ENCODE measurements at regions not wholly inside any gene's neighbourhood (a gene's known extent, or its start where the extent isn't known, plus 50 kb on each side); places are given as distances from the start of the nearest gene placed in this dataset.

- Histone ChIP-seq H3K4me1 (ENCODE audit: insufficient read depth, low read length) (no peaks in the 10 kb centered on the region), H3K9ac (ENCODE audit: low read depth, low read length) (no peak overlapping the region), H3K36me3 (ENCODE audit: insufficient read depth, low read length) (no peaks in the 10 kb centered on the region), H3K4me3 (ENCODE audit: low read length) (no peak overlapping the region), H3K27me3 (ENCODE audit: insufficient read depth, low read length) (no peaks in the 10 kb centered on the region), H3K9me3 (ENCODE audit: insufficient read depth, low read depth, low read length) (no peaks in the 10 kb centered on the region), H3K27ac (ENCODE audit: low read depth, low read length) (no peak overlapping the region)
- WGBS = 97% methylated on average over 12 of the region's 12 CpGs
Measured at GRCh38 chr3:55370272-55370671, 116.8 kb downstream of the WNT5A start.

DNA sequence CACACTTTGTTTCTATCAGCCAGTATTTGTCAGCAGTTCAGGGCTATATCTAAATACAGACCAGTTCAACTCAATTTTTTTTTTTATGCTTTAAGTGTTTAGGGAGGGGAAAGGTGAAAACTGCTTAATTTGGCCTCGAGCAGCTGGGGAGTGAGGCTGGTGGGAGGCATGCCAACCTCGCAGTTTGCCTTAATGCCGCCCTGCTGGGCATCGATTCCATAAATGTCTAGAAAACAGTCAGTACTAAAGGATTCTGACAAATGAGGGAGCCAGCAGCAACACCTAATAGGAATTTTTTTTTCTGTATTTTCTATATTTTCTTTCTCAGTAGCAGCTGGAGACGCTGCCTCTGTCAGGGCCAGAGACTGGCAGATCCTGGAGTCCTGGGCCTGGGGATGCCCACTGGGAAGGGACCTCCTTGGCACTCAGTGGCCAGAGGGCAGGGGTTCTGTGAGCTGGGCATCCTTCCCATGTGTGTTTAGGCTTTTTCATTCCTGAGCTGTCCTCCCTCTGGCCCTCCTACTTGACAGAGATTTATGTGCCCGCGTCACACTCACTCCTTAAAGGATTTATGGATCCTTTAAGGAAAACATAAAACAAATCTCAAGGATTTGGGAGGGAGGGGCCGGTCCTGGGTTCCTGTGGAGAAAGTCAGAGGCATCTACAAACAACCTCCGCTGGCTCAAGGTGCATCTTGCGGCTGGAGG is 117.8 kb downstream of the WNT5A start:
- Histone ChIP-seq H3K4me1 (ENCODE audit: insufficient read depth, low read length) (no peaks in the 10 kb centered on the region), H3K9ac (ENCODE audit: low read depth, low read length) (no peak overlapping the region), H3K4me3 (ENCODE audit: low read length) (no peak overlapping the region), H3K27ac (ENCODE audit: low read depth, low read length) (no peak overlapping the region), H3K27me3 (ENCODE audit: insufficient read depth, low read length) (no peaks in the 10 kb centered on the region), H3K36me3 (ENCODE audit: insufficient read depth, low read length) (no peaks in the 10 kb centered on the region), H3K9me3 (ENCODE audit: insufficient read depth, low read depth, low read length) (no peaks in the 10 kb centered on the region)
- 91% methylated on average over 10 of the region's 10 CpGs for WGBS

DNA sequence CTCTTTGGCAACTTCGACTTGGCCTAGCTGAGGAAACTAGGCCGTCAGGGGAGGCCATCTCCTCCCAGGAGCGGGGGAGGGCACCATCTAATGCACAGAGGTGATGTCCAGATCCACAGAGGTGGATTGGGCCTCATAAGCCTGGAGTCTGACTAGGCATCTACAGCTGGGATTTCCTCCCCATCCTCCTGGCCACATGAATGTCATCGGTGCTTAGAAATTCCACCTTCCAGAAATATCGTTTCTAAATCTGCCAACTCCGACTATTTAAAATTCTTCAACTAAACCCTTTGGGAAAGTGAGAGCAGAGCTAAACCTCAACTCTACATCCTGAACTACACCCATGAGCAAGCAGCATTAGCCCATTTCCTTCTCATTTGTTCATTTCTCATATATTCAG is 118.7 kb downstream of the WNT5A start:
- H3K4me1 ChIP-seq (ENCODE audit: insufficient read depth, low read length) = no peaks in the 10 kb centered on the region
- WGBS = 94% methylated on average over 6 of the region's 6 CpGs
- H3K9ac ChIP-seq (ENCODE audit: low read depth, low read length) = no peak overlapping the region
- H3K4me3 ChIP-seq (ENCODE audit: low read length) = no peak overlapping the region
- no peak overlapping the region for H3K27ac ChIP-seq (ENCODE audit: low read depth, low read length)
- H3K36me3 ChIP-seq (ENCODE audit: insufficient read depth, low read length) = no peaks in the 10 kb centered on the region
- no peaks in the 10 kb centered on the region for H3K9me3 ChIP-seq (ENCODE audit: insufficient read depth, low read depth, low read length)
- no peaks in the 10 kb centered on the region for H3K27me3 ChIP-seq (ENCODE audit: insufficient read depth, low read length)

- Histone ChIP-seq H3K36me3 (ENCODE audit: insufficient read depth, low read length) (no peaks in the 10 kb centered on the region), H3K4me3 (ENCODE audit: low read length) (no peak overlapping the region), H3K4me1 (ENCODE audit: insufficient read depth, low read length) (no peaks in the 10 kb centered on the region), H3K27me3 (ENCODE audit: insufficient read depth, low read length) (no peaks in the 10 kb centered on the region), H3K27ac (ENCODE audit: low read depth, low read length) (no peak overlapping the region), H3K9ac (ENCODE audit: low read depth, low read length) (no peak overlapping the region), H3K9me3 (ENCODE audit: insufficient read depth, low read depth, low read length) (no peaks in the 10 kb centered on the region)
- 89% methylated on average over 2 of the region's 2 CpGs for WGBS
Measured at GRCh38 chr3:55367384-55367783, 119.7 kb downstream of the WNT5A start.

DNA sequence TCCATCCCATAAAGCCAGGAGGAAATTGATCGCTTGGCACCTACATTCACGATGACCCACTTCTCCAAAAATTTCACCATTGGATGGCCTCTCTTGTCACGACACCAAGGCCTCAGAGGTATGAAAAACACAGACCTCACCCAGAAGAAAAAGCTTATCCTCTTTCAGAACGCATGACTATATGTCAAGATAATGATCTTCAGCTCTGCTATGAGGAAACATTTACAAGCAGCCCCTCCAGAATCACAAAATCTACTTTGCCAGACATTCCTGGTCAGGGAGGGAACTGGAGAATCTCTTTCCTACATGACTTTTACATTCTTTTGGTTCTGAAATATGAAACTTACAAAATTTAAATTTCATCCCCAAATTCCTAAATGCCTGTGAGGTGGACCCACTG is 122.7 kb downstream of the WNT5A start:
- Histone ChIP-seq H3K4me1 (ENCODE audit: insufficient read depth, low read length) (no peaks in the 10 kb centered on the region), H3K27ac (ENCODE audit: low read depth, low read length) (no peak overlapping the region), H3K9ac (ENCODE audit: low read depth, low read length) (no peak overlapping the region), H3K4me3 (ENCODE audit: low read length) (no peak overlapping the region), H3K27me3 (ENCODE audit: insufficient read depth, low read length) (no peaks in the 10 kb centered on the region), H3K9me3 (ENCODE audit: insufficient read depth, low read depth, low read length) (no peaks in the 10 kb centered on the region), H3K36me3 (ENCODE audit: insufficient read depth, low read length) (no peaks in the 10 kb centered on the region)
- WGBS = 90% methylated on average over 4 of the region's 4 CpGs

DNA sequence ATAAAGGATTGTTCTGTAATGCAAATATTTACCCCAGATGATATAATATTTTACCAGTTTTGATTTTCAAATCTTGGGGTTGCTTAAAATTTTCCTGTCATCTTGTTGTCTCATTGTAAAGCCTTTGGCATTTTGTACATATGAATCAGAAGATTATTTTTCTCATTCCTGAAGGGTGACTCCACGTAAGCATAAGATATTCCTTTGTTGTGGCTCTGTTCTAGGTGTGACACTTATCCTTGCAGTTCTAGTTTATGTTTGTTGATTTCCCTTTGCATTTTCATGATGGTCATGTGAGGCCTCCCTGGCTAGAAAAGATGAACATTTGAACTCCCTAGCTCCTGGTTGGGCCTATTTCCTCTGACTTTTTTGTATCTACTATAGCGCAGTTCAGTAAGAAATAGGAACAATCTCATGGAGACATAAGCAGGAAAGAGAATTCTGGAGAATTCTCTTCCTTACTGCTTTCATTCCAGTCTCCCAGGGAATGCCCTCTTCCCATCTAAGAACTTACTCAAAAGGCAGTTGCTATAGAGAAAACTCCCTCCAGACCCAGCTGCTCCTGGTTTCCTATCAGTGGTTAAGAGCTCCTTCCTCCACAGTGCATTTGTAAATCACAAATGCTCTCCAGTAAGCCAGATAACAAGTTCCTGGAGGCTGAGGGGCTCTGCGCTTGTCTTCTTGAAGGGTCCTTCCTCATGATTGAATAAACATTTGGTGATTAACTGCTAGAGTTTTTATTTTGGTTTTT is 124.7 kb downstream of the WNT5A start:
- Histone ChIP-seq H3K36me3 (ENCODE audit: insufficient read depth, low read length) (no peaks in the 10 kb centered on the region), H3K9me3 (ENCODE audit: insufficient read depth, low read depth, low read length) (no peaks in the 10 kb centered on the region), H3K27ac (ENCODE audit: low read depth, low read length) (no peak overlapping the region), H3K4me1 (ENCODE audit: insufficient read depth, low read length) (no peaks in the 10 kb centered on the region), H3K4me3 (ENCODE audit: low read length) (no peak overlapping the region), H3K9ac (ENCODE audit: low read depth, low read length) (no peak overlapping the region), H3K27me3 (ENCODE audit: insufficient read depth, low read length) (no peaks in the 10 kb centered on the region)
- WGBS = 93% methylated on average over 3 of the region's 3 CpGs

DNA sequence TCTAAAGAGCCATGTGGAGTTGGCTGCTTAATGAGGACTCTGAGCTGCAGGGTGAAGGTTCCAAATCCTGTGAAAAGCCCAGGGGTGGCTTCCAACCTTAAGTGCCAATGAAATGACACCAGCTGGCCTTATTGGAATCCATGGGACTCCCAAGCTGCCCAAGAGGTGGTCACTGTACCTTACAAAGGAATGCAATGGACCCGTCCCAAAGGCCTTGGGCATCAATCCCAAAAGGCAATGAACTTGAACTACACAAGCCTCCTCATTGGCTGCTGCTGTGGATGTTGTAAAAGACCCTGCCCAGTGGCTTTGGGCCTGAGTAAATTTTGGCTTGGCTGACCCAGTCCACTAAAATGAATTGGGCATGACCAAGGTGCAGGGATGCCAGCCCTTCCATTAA is 129.3 kb downstream of the WNT5A start:
- WGBS = 82% methylated on average over 1 of the region's 1 CpG

DNA sequence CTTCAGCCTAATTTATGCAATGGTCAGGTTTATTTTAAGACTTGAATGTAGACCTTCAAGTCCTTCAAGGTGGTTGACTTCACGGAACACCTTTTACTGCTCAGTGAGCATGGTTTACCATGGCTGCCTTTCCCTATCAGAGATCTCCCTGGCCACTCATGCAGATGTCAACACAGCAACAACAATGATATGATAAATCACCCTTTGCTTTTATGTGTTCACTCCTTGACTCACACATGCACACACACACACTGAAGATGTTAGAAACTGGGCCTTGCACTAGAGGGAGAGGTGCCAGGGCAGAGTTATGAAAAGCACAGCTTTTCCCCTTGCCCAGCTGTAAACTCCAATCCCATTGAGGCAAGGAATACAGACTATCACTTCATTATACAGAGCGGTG is 134.4 kb downstream of the WNT5A start:
- 96% methylated on average over 2 of the region's 2 CpGs for WGBS
- H3K4me1 ChIP-seq (ENCODE audit: insufficient read depth, low read length) = no peaks in the 10 kb centered on the region
- H3K4me3 ChIP-seq (ENCODE audit: low read length) = no peak overlapping the region
- H3K9me3 ChIP-seq (ENCODE audit: insufficient read depth, low read depth, low read length) = no peaks in the 10 kb centered on the region
- H3K9ac ChIP-seq (ENCODE audit: low read depth, low read length) = no peak overlapping the region
- H3K27ac ChIP-seq (ENCODE audit: low read depth, low read length) = no peak overlapping the region
- H3K27me3 ChIP-seq (ENCODE audit: insufficient read depth, low read length) = no peaks in the 10 kb centered on the region
- H3K36me3 ChIP-seq (ENCODE audit: insufficient read depth, low read length) = no peaks in the 10 kb centered on the region

More for the DNA sequence above, 129.3 kb downstream of the WNT5A start:
- Histone ChIP-seq H3K4me1 (ENCODE audit: insufficient read depth, low read length) (no peaks in the 10 kb centered on the region), H3K4me3 (ENCODE audit: low read length) (no peak overlapping the region), H3K9ac (ENCODE audit: low read depth, low read length) (no peak overlapping the region), H3K27me3 (ENCODE audit: insufficient read depth, low read length) (no peaks in the 10 kb centered on the region), H3K27ac (ENCODE audit: low read depth, low read length) (no peak overlapping the region), H3K9me3 (ENCODE audit: insufficient read depth, low read depth, low read length) (no peaks in the 10 kb centered on the region), H3K36me3 (ENCODE audit: insufficient read depth, low read length) (no peaks in the 10 kb centered on the region)

DNA sequence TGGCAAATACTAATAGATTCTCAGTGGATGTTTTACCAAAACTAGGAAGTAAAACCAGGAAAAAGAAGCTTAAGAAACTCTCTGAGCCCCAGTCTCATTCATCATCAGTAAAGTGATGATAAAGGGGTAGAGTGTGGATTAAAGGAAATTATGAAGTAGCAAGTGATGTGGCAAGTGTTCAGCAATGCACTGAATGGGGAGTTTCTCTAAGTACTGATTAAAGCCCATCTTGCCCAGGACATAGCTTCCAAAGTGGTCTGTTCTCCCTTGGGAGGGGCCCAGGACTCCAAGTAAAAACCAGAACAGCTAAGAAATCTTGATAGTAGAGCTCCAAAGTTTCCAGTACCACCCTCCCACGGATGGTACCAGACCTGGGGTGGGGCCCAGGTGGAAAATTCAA is 137.3 kb downstream of the WNT5A start:
- H3K9ac ChIP-seq (ENCODE audit: low read depth, low read length) = no peak overlapping the region
- no peak overlapping the region for H3K4me3 ChIP-seq (ENCODE audit: low read length)
- H3K27me3 ChIP-seq (ENCODE audit: insufficient read depth, low read length) = no peaks in the 10 kb centered on the region
- no peak overlapping the region for H3K27ac ChIP-seq (ENCODE audit: low read depth, low read length)
- no peaks in the 10 kb centered on the region for H3K36me3 ChIP-seq (ENCODE audit: insufficient read depth, low read length)
- H3K4me1 ChIP-seq (ENCODE audit: insufficient read depth, low read length) = no peaks in the 10 kb centered on the region
- H3K9me3 ChIP-seq (ENCODE audit: insufficient read depth, low read depth, low read length) = no peaks in the 10 kb centered on the region
- WGBS = 33% methylated on average over 1 of the region's 1 CpG

DNA sequence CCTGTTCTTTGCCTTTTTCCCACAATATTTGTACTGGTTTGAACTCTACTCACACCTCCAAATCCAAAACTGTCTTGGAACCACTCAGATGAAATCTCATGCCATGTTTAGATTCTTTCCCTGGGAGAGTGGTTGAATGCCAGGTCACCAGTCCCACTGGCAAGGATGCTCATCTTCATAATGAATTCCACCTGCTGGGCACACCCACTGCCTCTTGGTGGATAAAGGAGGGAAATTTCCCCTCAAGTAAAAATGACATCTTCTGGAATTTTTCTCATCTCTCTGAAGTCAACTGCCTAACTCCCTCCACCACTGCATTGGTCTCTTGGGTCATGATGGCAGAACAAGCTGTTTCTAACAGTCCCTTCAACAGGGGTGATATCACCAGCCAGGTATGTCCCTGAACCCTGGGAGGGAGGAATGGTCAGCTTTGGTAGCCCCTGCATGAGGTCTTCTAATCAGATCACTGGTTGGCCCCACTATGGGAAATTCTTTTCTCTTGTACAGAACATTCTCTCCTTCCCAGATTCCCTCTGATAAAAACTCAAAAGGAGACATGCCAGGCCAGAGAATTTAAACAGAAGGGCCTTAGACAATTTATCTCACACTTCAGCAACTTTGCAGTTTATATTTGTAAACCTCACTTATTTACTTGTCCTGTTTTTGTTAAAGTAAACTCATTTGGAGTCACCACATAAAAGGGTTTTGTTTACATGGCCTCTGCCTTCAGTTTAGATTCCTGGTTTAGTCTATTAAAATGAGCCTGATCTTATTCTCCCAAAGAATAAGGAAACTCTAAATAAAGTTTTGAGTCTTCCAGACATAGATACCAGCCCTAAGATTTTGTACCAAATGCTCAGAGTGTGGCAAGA is 143.4 kb downstream of the WNT5A start:
- Histone ChIP-seq H3K9me3 (ENCODE audit: insufficient read depth, low read depth, low read length) (no peaks in the 10 kb centered on the region), H3K4me3 (ENCODE audit: low read length) (no peak overlapping the region), H3K27me3 (ENCODE audit: insufficient read depth, low read length) (no peaks in the 10 kb centered on the region), H3K36me3 (ENCODE audit: insufficient read depth, low read length) (no peaks in the 10 kb centered on the region), H3K9ac (ENCODE audit: low read depth, low read length) (no peak overlapping the region), H3K27ac (ENCODE audit: low read depth, low read length) (no peak overlapping the region), H3K4me1 (ENCODE audit: insufficient read depth, low read length) (peaks cover 5% of the 10 kb centered on the region; the same call in 1 of the 2 replicates)

DNA sequence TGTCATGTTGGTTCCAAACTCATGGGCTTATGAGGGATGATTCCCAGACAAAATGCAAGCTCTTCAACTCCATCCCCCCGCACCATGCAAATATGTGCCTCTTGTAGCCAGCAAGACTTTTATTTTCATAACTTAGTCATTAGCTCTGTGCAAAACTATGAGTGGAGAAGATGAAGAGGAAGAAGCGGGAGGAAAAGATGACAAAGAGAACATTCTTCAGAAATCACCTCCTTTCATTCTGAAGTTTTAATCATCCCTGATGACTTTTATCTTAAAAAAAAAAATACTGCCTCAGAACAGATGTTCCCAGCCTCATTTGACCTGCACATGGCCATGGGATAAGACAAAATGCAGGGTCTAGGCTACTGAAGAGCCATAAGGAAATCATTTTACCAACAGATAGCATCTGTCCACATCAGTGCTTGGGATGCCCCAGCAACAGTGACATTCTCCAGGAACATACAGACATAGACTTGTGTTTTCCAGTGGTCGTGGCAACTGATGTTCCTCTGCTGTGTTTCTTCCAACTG is 145.5 kb downstream of the WNT5A start:
- Histone ChIP-seq H3K9me3 (ENCODE audit: insufficient read depth, low read depth, low read length) (no peaks in the 10 kb centered on the region), H3K27ac (ENCODE audit: low read depth, low read length) (no peak overlapping the region), H3K9ac (ENCODE audit: low read depth, low read length) (no peak overlapping the region), H3K27me3 (ENCODE audit: insufficient read depth, low read length) (no peaks in the 10 kb centered on the region), H3K4me3 (ENCODE audit: low read length) (no peak overlapping the region), H3K36me3 (ENCODE audit: insufficient read depth, low read length) (no peaks in the 10 kb centered on the region), H3K4me1 (ENCODE audit: insufficient read depth, low read length) (peaks cover 5% of the 10 kb centered on the region; the same call in 1 of the 2 replicates)
- 89% methylated on average over 2 of the region's 3 CpGs for WGBS
